Activated B cell treated with CpG ODN at 0.5 μM for 24 hours (primary cell): ENCODE measurements at regions not wholly inside any gene's neighbourhood (a gene's known extent, or its start where the extent isn't known, plus 50 kb on each side); places are given as distances from the start of the nearest gene placed in this dataset.

Experiments used
- ATAC-seq: fragments of 200-7000 bp; cut with Tn5 transposase; one replicate; pipeline ENCODE4 v1.10.0; 2021; ENCODE audit warnings: low read depth, mild to moderate bottlenecking, moderate library complexity
- CTCF ChIA-PET: fragments of 350-600 bp; sonication (Branson Sonifier 250); formaldehyde crosslinking; loops from one replicate; lab custom pipeline; 2021; ENCODE audit warnings: antibody characterized with exemption; lab: Charles Lee
- POLR2A ChIA-PET: fragments of 350-600 bp; sonication (Branson Sonifier 250); formaldehyde crosslinking; loops from one replicate; lab custom pipeline; 2021; ENCODE audit warnings: antibody characterized with exemption; lab: Charles Lee
- DNase-seq: peaks from one replicate; pipeline ENCODE4 v3.0.0; 2022
- H3K27ac Mint-ChIP-seq: one replicate; pipeline ENCODE4 v1.8.0; 2020; ENCODE audit warnings: mixed read lengths
- H3K27me3 Mint-ChIP-seq: one replicate; pipeline ENCODE4 v1.8.0; 2021; ENCODE audit warnings: mixed read lengths
- H3K36me3 Mint-ChIP-seq: one replicate; pipeline ENCODE4 v1.8.0; 2021; ENCODE audit warnings: low read depth, mixed read lengths
- H3K4me1 Mint-ChIP-seq: one replicate; pipeline ENCODE4 v1.8.0; 2021; ENCODE audit warnings: mixed read lengths
- H3K4me3 Mint-ChIP-seq: one replicate; pipeline ENCODE4 v1.8.0; 2020; ENCODE audit warnings: mild to moderate bottlenecking, mixed read lengths
- H3K9me3 Mint-ChIP-seq: one replicate; pipeline ENCODE4 v1.8.0; 2020; ENCODE audit warnings: mixed read lengths
- intact Hi-C: fragments of 100-400 bp; cut with micrococcal nuclease; formaldehyde crosslinking; loops from one replicate; pipeline ENCODE4 v1.15.1; 2024
- TF ChIP-seq, protein P1 (sequence below): fragments of 200-600 bp; IDR thresholded peaks from one replicate; pipeline ENCODE4 v1.8.0; 2022; ENCODE audit warnings: antibody characterized with exemption, mild to moderate bottlenecking

DNA sequence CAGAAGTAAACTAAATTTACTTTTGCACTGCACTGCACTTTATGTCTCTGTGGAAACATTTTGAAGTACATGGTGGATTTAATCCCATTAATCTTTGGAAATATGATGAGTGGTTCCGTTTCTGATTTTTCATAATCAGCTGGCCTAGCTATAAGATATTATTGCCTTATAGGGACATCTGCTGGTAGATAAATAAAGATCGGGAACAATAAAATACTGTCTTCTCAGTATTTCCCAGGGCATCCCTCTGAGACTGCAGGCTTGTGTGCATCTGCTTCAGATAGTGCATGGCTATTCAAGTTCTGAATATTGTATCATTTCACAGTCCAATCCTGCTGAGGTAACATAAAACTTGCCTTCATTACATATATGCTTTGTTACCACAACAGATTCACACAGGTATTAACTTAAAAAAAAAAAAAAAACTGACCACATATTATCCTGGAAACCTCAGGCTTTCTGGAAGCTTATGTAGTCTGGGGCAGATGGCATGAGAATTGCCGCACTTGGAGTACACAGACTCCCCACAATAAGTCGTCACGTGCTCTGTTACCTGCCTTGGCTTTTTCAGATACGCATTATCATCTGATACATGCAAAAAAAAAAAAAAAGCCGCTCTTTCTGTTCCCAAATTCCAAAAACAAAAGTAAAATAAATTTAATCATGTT, 330.8 kb upstream of the AGTR1 start:
- Mint-ChIP-seq H3K4me1 (no peaks in the 10 kb centered on the region), H3K36me3 (no peaks in the 10 kb centered on the region), H3K27ac (no peak overlapping the region), H3K9me3 (no peaks in the 10 kb centered on the region), H3K27me3 (no peaks in the 10 kb centered on the region), H3K4me3 (no peak overlapping the region)
- ChIA-PET CTCF (no interaction called here), POLR2A (no interaction called here)
- DNase-seq (no peak), ATAC-seq (no peak)
- intact Hi-C loops: no loop called here
- TF ChIP-seq, protein P1, sequence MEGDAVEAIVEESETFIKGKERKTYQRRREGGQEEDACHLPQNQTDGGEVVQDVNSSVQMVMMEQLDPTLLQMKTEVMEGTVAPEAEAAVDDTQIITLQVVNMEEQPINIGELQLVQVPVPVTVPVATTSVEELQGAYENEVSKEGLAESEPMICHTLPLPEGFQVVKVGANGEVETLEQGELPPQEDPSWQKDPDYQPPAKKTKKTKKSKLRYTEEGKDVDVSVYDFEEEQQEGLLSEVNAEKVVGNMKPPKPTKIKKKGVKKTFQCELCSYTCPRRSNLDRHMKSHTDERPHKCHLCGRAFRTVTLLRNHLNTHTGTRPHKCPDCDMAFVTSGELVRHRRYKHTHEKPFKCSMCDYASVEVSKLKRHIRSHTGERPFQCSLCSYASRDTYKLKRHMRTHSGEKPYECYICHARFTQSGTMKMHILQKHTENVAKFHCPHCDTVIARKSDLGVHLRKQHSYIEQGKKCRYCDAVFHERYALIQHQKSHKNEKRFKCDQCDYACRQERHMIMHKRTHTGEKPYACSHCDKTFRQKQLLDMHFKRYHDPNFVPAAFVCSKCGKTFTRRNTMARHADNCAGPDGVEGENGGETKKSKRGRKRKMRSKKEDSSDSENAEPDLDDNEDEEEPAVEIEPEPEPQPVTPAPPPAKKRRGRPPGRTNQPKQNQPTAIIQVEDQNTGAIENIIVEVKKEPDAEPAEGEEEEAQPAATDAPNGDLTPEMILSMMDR: no peak

DNA sequence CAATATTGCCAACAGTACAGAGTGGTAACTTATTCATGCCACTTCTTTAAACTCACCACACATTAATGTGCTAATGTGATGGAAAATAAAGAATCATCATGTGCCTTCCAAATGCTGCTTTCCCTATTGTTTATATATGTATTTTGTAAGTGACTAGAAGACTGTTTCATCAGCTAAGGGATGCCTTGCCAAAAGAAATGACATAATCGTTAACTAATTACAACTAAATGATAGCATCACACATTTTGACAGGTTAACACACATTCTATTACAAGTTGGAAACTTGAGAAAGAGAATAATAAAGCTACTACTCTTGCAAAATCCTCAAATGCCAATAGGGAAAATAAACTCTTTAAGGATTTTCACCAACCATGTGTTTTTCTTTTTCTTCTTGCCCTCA, 329.9 kb upstream of the AGTR1 start:
- no peaks in the 10 kb centered on the region for H3K4me1 Mint-ChIP-seq
- H3K4me3 Mint-ChIP-seq: no peak overlapping the region
- H3K9me3 Mint-ChIP-seq: no peaks in the 10 kb centered on the region
- intact Hi-C loops: no loop called here
- ATAC-seq (no peak), DNase-seq (no peak)
- H3K36me3 Mint-ChIP-seq: no peaks in the 10 kb centered on the region
- ChIA-PET POLR2A (no interaction called here), CTCF (no interaction called here)
- TF ChIP-seq, protein P1: no peak
- no peaks in the 10 kb centered on the region for H3K27me3 Mint-ChIP-seq
- no peak overlapping the region for H3K27ac Mint-ChIP-seq

DNA sequence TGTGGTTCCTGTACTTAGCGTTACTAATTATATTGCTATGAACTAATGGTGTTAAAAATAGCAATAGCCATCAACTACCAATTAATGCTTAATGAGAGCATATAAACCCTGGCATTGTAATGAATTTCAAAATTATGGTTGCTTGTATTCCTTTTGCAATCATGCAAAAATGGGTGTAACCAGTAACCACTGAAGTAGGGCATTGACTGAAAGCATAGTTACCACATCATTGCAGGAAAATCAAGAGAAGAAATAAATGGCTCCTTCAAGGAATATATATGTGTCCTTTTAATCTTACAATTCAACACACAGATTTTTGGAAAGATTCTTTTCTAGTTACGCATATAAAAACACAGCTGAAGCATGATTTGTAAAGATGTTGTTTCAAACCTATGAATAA, 328.3 kb upstream of the AGTR1 start:
- ChIA-PET CTCF (no interaction called here), POLR2A (no interaction called here)
- Mint-ChIP-seq H3K27me3 (no peaks in the 10 kb centered on the region), H3K27ac (no peak overlapping the region), H3K9me3 (no peaks in the 10 kb centered on the region), H3K36me3 (no peaks in the 10 kb centered on the region), H3K4me3 (no peak overlapping the region), H3K4me1 (no peaks in the 10 kb centered on the region)
- no peak for ATAC-seq
- intact Hi-C loops: no loop called here
- TF ChIP-seq, protein P1: no peak
- DNase-seq: no peak

DNA sequence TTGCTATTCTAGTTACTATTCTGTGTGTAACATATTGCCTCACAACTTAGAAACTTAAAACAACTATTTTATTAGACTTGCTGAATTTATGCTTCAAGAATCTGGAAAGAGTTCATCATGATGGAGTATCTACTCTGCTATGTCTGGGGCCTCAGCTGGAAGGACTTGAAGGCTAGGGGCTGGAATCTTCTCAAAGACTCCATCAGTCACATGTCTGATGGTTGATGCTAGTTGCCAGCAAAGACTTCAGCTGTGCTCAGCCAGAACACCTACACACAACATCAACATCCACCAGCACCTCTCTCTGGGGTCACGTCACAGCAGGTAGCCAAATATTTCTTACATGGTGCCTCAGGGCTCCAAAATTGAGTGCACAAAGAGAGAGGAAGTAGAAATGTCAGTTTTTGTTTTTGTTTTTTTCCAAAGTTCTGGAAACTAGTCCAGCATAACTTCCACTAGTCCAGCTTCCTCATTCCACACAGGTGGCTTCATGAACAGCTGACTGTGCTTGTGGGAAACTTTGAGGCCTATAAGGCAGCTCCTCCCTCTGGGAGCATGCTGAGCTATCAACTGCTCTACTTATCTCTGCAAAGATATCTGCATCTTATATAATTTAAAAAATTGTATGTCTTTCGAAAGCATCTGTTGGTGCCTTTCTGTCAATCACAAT, 325.4 kb upstream of the AGTR1 start:
- Mint-ChIP-seq H3K36me3 (no peaks in the 10 kb centered on the region), H3K4me1 (no peaks in the 10 kb centered on the region), H3K27me3 (no peaks in the 10 kb centered on the region), H3K9me3 (no peaks in the 10 kb centered on the region), H3K4me3 (no peak overlapping the region), H3K27ac (no peak overlapping the region)
- ChIA-PET CTCF (no interaction called here), POLR2A (no interaction called here)
- no peak for DNase-seq
- ATAC-seq: no peak
- intact Hi-C loops: no loop called here
- TF ChIP-seq, protein P1: no peak

DNA sequence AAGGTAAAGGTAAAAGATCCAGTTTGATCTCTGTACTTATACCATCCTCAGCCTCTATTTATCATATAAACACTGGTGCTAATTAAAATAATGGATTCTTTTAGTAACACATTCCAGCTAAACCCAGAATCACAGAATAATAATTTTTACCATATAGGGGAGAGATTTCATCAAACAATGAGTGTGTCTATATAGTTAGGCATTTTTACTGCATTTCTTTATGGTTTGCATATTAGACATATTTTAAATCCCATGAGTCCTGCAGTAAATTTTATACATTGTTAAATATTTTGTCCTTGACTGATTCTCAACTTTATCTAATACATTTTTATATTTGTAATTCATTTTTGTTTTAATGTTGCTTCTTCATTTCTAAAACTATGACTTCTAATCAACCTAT, 323.7 kb upstream of the AGTR1 start:
- TF ChIP-seq, protein P1: no peak
- Mint-ChIP-seq H3K27me3 (no peaks in the 10 kb centered on the region), H3K27ac (no peak overlapping the region), H3K4me1 (no peaks in the 10 kb centered on the region), H3K4me3 (no peak overlapping the region), H3K36me3 (no peaks in the 10 kb centered on the region), H3K9me3 (no peaks in the 10 kb centered on the region)
- DNase-seq: no peak
- intact Hi-C loops: no loop called here
- ATAC-seq: no peak
- CTCF ChIA-PET: no interaction called here
- POLR2A ChIA-PET: no interaction called here
